GM19035 (cell line): ENCODE measurements at regions not wholly inside any gene's neighbourhood (a gene's known extent, or its start where the extent isn't known, plus 50 kb on each side); places are given as distances from the start of the nearest gene placed in this dataset.

Experiments
- ATAC-seq: cut with Tn5 transposase; IDR thresholded peaks from one replicate; pipeline ENCODE4 v1.9.1; 2021; ENCODE audit not compliant: unreplicated experiment

GRCh38 chr5:169450464-169450863 lies 133.1 kb upstream of the SPDL1 start:
- no peak for ATAC-seq

- ATAC-seq, result no peak
Measured at GRCh38 chr5:169448826-169449225, 134.7 kb upstream of the SPDL1 start.

GRCh38 chr5:169445191-169445590 lies 138.4 kb upstream of the SPDL1 start:
- ATAC-seq, result no peak

GRCh38 chr5:169442913-169443784 lies 140.4 kb upstream of the SPDL1 start:
- ATAC-seq, result no peak

- no peak for ATAC-seq
Measured at GRCh38 chr5:169442403-169442874, 141.1 kb upstream of the SPDL1 start.

GRCh38 chr5:169440107-169440705 lies 139.3 kb upstream of the SLIT3 start:
- no peak for ATAC-seq

GRCh38 chr5:169439362-169439761 lies 138.4 kb upstream of the SLIT3 start:
- ATAC-seq, result no peak

GRCh38 chr5:169435506-169436229 lies 134.7 kb upstream of the SLIT3 start:
- no peak for ATAC-seq

GRCh38 chr5:169433221-169433651 lies 132.3 kb upstream of the SLIT3 start:
- no peak for ATAC-seq

- no peak for ATAC-seq
Measured at GRCh38 chr5:169431386-169431785, 130.4 kb upstream of the SLIT3 start.

- ATAC-seq, result no peak
Measured at GRCh38 chr5:169430671-169431070, 129.7 kb upstream of the SLIT3 start.

- ATAC-seq, result no peak
Measured at GRCh38 chr5:169429044-169429443, 128.1 kb upstream of the SLIT3 start.

GRCh38 chr5:169426784-169427183 lies 125.8 kb upstream of the SLIT3 start:
- peak; percentile 55 for ATAC-seq

GRCh38 chr5:169424670-169425378 lies 123.9 kb upstream of the SLIT3 start:
- ATAC-seq, result no peak

- ATAC-seq, result no peak
Measured at GRCh38 chr5:169424279-169424655, 123.3 kb upstream of the SLIT3 start.

- no peak for ATAC-seq
Measured at GRCh38 chr5:169423580-169424278, 122.8 kb upstream of the SLIT3 start.

GRCh38 chr5:169422087-169422486 lies 121.1 kb upstream of the SLIT3 start:
- ATAC-seq, result no peak

GRCh38 chr5:169421677-169422076 lies 120.7 kb upstream of the SLIT3 start:
- no peak for ATAC-seq

GRCh38 chr5:169417676-169418075 lies 116.7 kb upstream of the SLIT3 start:
- ATAC-seq, result no peak

GRCh38 chr5:169416583-169417196 lies 115.8 kb upstream of the SLIT3 start:
- peak; percentile 96 for ATAC-seq
